NCI-H2029 treated with DMSO at 0.1 percent for 48 hours (cell line): ENCODE measurements at regions not wholly inside any gene's neighbourhood (a gene's known extent, or its start where the extent isn't known, plus 50 kb on each side); places are given as distances from the start of the nearest gene placed in this dataset.
A peak's percentile ranks its signal among the peaks of the same experiment; 100 is the strongest.
"Not testable (repeated sequence)": the region's sequence is repeated elsewhere in the genome, so short reads cannot be mapped to it uniquely, and the experiment has no call there.

Source experiments
- DNase-seq: peaks from one replicate; lab custom pipeline; 2025; lab: John Stamatoyannopoulos, UW

DNA sequence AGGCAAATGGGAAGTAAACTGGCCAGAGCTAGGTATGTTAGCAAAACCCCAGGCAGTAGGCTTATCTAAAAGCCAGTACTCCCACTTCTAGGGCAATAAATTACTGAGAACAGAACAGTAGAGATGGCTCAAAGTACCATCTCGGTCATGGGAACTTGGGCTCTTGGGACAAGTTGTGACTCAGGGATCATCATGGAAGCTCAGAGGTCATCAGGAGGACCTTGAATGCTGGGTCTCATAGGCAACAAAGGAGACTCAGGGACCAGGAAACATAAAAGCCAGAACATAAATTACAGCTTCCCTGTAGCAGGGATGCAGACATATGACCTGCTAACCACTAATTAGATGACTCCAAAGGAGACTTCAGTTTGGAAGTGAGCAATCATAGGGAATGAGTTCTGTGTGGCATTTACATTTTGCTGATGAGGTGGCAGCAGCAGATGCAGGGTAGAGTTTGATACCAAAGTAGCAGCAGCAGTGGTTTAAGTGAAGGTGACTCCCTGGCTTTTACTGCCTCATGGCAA is 97.6 kb upstream of the SCAF11 start:
- no peak for DNase-seq

DNA sequence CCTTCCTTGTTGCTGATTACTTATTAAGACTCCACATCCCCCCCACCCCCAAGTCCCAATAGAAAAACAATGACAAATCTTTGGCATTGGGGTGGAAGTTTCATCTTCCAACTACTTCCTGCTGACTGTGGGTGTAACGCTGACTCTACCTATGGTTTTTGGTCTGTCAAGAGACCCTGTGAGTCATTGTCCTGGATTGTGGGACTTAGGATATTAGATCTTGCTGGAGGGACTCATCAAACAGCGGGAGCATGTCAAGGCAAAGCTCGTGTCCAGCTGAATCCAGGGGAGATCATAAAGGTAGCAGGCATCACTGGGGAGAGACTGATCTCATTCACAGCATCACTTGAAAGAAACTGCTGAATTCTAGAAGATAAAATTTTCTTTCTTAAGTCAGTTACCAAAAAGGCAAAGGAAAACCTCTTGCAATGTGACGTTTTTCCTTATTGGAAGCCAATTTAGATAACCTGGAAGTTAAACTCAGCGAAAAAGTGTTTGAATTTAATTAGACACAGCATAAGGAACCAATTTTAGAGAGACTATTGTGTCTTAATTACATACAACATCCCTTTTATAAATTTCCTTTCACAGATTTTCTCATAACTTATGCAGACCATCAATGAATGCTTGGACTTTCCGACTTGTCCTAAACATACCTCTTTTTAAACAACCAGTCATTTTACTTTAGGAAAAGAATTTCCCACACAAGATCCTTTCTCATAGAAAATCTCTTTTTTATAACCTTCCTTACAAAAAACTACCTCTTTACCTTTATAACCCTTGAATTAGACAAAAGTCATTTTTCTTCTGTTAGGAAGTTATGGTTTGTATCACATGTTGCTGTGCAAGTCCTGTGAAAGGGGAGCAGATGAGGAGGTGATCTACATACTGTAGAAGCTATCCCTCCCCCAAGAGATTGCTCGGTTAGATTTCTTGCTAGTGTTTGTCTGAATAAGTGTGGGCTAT is 94.6 kb upstream of the SCAF11 start:
- no peak for DNase-seq

DNA sequence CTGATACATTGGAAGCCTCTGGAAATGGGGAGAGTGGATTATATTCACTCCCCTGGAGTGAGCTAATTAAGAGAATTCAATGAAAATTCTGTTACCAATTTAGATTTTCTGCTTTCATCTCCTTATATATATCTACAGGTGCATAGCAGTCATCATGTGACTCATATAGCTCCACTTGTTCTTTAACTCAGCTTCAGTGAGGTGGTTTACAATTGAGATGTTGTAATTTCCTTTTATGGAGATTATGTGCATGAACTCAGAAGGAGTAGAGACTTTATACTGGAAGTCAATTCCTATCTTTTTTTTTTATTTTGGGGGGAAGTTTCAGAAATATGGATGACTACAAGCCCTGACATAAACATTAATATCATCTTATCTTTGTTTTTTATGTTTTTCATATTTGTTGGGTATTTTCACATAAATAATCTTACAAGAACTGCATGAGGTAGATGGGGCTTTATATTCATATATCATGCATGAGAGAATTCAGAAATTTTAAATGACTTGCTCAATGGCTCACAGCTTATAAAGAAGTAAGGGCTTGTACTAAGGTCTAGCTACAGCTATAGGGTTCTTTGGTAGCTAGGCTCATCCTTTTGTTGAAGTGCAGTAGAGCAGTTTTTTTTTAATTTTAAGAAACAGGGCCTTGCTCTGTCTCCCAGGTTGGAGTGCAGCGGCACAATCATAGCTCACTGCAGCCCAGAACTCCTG is 92.3 kb upstream of the SCAF11 start:
- no peak for DNase-seq

DNA sequence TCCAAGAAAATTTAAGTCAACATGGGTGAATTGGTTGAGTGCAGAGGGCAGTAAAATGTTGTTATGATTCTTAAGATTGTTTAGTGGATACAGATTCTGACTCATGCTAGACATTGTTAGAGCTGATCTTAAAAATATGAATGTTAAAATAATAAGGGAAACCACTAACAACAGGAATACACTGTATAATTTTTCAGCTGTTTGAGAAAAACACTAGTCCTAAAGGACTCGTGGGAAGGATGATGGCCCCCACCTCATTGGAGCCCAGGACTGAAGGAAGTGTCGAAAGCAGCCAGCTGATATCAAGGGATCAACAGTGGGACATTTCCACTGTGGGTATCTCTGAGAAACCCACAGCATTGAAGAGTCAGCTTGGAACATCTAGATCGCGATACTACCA is 82.9 kb upstream of the SCAF11 start:
- DNase-seq = no peak

DNA sequence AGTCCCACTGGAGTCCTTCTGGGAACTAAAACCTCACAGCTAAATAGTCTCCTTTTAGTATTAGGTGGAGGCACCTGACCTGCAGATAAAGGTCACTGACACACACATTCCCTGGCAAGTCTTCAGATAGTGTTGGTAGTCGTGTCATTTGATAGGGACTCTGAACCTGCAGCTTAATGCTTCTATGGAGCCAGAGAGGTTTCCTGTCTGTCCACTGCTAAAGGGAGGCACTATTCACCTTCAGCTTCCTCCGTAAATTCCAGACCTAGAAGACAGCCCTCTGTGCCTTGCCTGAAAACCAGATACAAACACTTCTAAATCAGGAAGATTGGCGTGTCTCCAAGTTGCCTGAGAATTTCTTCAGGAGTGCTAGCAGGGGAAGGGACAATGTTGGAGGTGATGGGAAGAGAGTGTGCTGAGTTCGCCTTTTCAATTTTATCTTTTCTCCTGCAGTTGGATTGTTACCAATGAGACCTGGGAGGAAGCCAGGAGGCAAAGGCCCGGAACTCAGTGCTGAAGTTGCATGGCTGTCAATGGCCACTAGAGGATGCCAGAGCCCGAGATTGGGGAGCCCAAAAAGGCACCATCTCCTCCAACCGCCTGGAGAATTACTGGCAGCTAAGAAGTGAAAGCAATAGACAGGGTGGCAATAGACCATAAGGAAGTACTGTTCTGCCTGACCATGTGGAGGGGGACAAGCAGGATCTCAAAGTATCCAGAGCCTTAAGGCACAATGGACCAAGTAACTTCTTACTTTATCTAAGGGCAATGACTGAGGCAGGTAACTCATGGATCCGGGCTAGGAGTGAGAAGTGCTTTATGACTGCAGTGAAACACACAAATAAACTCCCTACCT is 81.6 kb upstream of the SCAF11 start:
- peak; percentile 92 for DNase-seq

DNA sequence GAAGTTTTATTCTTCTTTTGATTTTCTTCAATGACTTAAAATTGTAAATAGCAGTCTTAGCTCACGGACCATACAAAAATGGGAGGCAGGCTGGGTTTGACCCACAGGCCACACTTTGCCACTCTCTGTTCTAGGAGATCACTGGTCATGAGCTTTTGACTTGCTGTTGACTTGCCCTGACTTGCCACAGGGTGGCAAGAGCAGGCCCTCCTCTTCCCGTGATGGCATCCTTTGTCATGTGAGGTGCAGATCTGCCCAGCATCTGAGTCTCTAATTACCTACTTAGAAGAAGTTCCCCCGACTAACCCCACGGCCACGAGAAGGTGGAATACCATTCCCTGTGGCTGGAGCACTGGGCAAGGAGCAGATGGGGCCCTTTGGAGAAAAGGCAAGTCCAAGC is 81.0 kb upstream of the SCAF11 start:
- DNase-seq = no peak

DNA sequence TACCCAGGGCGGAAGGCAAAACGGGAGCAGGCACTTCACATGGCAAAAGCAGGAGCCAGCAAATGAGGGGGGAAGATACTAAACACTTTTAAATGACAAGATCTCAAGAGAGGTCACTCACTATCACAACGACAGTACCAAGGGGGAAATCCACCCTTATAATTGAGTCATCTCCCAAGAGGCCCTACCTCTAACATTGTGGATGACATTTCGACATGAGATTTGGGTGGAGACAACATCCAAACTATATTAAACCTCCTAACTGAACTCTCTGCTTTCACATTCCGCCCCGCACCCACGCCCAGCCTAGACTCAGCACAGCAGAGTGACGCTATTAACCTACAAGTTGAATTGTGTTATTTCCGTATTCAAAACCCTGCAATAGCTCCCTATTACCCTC is 76.7 kb upstream of the SCAF11 start:
- DNase-seq = no peak

DNA sequence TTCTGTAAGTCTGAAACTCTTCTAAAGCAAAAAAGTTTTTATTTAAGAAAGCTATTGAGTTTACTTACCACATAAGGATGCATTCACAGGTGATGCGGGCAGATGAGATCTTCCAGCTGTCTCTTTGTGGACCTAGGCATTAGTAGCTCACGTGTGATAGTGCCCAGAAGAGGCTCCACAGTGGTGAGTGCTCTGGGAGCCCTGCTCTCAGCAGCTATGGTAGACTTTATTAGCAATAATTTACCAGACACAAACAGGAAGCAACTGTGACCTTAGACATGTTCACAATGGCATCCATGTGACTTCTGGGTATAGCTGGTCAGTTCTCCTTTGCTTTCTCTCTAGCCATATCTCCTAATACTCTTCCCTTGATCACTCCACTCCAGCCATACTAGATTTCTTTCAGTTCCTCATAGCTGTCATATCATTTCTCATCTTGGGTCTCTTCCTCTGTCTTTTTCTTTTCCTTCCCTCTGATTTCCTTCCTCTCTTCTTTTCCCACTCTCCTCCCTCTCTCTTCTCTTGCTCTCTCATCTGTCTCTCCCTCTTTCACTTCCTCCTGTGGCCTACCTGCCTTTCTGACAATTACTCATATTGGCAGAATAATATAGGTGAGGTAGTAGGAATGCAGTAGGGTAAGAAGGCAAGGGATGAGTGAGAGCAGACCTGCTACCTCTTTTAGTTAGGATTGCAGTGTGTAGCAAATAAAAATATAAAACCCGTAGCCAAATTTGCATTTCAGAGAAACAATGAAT is 75.2 kb upstream of the SCAF11 start:
- no peak for DNase-seq

DNA sequence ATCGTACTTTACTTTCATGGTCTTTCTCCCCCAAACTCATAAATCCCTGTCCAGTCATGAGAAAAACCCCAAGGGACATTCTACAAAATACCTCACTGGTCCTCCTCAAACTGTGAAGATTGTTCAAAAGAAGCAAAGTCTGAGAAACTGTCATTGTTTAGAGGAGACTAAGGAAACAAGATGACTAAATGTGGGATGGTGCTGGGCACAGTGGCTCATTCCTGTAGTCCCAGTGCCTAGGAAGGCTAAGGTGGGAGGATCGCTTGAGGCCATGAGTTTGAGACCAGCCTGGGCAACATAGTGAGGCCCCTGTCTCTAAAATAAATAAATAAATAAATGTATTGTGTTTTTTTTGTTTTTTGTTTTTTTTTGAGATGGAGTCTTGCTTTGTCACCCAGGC is 74.2 kb upstream of the SCAF11 start:
- no peak for DNase-seq

DNA sequence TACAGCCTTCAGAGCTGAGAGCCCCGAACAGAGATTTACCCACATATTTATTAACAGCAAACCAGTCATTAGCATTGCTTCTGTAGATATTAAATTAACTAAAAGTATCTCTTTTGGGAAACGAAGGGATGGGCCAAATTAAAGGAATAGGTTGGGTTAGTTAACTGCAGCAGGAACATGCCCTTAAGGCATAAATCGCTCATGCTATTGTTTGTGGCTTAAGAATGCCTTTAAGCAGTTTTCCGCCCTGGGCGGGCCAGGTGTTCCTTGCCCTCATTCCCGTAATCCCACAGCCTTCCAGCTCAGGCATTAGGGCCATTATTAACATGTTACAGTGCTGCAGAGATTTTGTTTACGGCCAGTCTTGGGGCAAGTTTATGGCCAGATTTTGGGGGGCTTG is 68.3 kb upstream of the SCAF11 start:
- not testable (repeated sequence) for DNase-seq

DNA sequence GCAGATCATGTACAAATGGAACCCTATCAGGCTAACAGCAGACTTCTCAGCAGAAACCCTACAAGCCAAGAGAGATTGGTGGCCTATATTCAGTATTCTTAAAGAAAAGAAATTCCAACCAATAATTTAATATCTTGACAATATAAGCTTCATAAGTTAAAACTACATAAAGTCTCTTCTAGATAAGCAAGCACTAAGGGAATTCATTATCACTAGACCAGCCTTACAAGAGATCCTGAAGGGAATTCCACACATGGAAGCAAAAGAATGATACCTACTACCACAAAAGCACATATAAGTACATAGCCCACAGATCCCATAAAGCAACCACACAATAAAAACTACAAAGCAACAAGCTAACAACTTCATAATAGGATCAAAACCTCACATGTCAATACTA is 60.4 kb upstream of the SCAF11 start:
- no peak for DNase-seq

DNA sequence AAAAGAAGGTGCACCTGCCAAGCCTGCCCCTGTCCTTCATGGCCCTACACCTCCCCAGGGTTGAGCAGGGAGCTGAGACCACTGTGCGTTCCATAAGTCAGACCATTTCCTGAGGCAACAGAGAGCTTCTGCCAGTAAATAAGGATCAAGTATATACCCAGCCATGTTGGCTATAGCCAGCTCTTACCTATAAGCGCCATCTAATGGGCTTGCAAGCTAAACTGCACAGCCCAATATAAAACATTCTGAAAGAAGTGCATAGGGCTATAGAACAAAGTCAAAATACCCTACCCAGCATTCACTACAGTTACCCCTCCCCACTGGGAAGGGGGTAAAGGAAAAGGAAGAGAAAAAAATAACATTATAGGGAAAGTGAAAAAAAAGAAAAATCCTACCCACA is 59.3 kb upstream of the SCAF11 start:
- DNase-seq = no peak

DNA sequence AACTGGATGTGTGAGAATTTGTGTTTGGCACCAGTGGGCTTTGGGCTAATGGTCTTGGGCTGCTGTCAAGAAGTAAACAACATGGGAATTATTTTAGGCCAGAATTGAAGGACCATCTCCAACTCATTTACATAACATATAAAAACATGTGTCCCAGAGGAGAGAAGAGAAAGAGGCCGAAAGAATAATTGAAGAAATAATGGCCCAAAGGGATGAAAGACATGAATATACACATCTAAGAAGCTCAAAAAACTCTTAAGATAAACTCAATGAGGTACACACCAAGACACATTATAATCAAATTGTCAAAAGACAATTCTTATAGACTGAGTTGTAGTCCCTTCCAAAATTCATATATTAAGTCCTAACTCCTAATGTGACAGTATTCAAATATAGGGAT is 56.1 kb upstream of the SCAF11 start:
- DNase-seq = no peak

DNA sequence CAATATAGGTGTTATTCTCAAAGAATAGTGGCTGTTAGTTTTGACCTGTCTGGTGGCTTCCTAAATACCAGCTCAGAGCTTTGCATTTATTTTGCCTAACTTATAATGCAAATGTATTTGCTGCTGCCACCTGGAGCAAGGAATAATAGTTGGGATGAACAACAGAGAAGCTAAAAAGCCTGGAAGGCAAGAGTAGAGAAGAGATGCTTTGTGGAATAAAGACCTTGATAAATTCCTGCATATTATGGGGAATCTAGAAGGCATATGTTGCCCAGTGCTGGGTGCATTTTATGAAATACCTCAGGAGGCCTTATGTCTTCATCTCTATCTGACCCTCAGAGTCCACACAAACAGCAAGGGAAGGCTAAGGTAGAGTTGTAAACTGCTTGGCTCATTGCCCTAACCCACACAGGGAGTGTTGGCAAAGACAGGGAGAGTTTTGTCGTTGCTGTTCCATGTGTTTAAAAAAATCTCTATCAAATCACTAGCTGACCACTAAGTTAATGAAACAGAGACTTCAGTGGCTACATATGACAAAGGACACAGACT is 53.7 kb upstream of the SCAF11 start:
- no peak for DNase-seq
